Subcutaneous abdominal adipose tissue (tissue), 5 donors: ENCODE measurements at regions not wholly inside any gene's neighbourhood (a gene's known extent, or its start where the extent isn't known, plus 50 kb on each side); places are given as distances from the start of the nearest gene placed in this dataset.

Experiments used
- H3K27ac ChIP-seq: one replicate; pipeline ENCODE4 v1.7.0; 2013; ENCODE audit warnings: low read depth, mild to moderate bottlenecking, inconsistent platforms, low read length, moderate library complexity
- H3K27me3 ChIP-seq, 5 donors: one replicate each; pipeline ENCODE4 v1.7.0; 2013; ENCODE audit warnings: low read length in 5 of 5, inconsistent platforms in 1 of 5; ENCODE audit not compliant: control insufficient read depth in 5 of 5, insufficient read depth in 4 of 5
- H3K36me3 ChIP-seq, 5 donors: one replicate each; pipeline ENCODE4 v1.7.0; 2013; ENCODE audit warnings: low read length in 5 of 5; ENCODE audit not compliant: control insufficient read depth in 5 of 5, insufficient read depth in 5 of 5
- H3K4me1 ChIP-seq, 5 donors: one replicate each; pipeline ENCODE4 v1.7.0; 2013; ENCODE audit warnings: low read length in 5 of 5, mild to moderate bottlenecking in 3 of 5, moderate library complexity in 1 of 5; ENCODE audit not compliant: control insufficient read depth in 5 of 5, insufficient read depth in 5 of 5
- H3K4me3 ChIP-seq, 5 donors: one replicate each; pipeline ENCODE4 v1.7.0; 2013; ENCODE audit warnings: low read length in 5 of 5, low read depth in 1 of 5
- H3K9ac ChIP-seq, 5 donors: one replicate each; pipeline ENCODE4 v1.7.0; 2013; ENCODE audit warnings: low read length in 5 of 5, mild to moderate bottlenecking in 4 of 5, moderate library complexity in 3 of 5
- H3K9me3 ChIP-seq, 5 donors: one replicate each; pipeline ENCODE4 v1.7.0; 2013; ENCODE audit warnings: low read length in 5 of 5; ENCODE audit not compliant: control insufficient read depth in 5 of 5
- donor health status: healthy.
- donor health status: healthy.
- donor health status: healthy.
- donor health status: healthy.
- donor health status: healthy.

GRCh38 chrX:45852884-45853283 is 652.2 kb upstream of the DIPK2B start:
- peaks cover 0 to 21% (median 15%) of the 10 kb centered on the region in 5 donors for H3K4me1 ChIP-seq
- no peak overlapping the region for H3K9ac ChIP-seq
- H3K27ac ChIP-seq: no peak overlapping the region
- H3K27me3 ChIP-seq: peaks cover 0 to 17% (median 7%) of the 10 kb centered on the region in 5 donors
- no peaks in the 10 kb centered on the region for H3K36me3 ChIP-seq
- no peak overlapping the region for H3K4me3 ChIP-seq
- H3K9me3 ChIP-seq: peaks cover 0 to 4% (median 0%) of the 10 kb centered on the region in 5 donors

GRCh38 chrX:45851434-45851991 is 650.8 kb upstream of the DIPK2B start:
- Histone ChIP-seq H3K27ac (no peak overlapping the region), H3K9ac (no peak overlapping the region), H3K27me3 (peaks cover 0 to 17% (median 7%) of the 10 kb centered on the region in 5 donors), H3K4me3 (peak overlapping the region in 4 of 5 donors; percentile 50 to 81 (median 74)), H3K36me3 (no peaks in the 10 kb centered on the region), H3K4me1 (peaks cover 0 to 21% (median 15%) of the 10 kb centered on the region in 5 donors), H3K9me3 (peaks cover 0 to 3% (median 0%) of the 10 kb centered on the region in 5 donors)

GRCh38 chrX:45850775-45851433 is 650.2 kb upstream of the DIPK2B start:
- Histone ChIP-seq H3K27ac (no peak overlapping the region), H3K27me3 (peaks cover 0 to 17% (median 7%) of the 10 kb centered on the region in 5 donors), H3K9ac (peak overlapping the region in 1 of 5 donors; percentile 58)

GRCh38 chrX:45850197-45850774 is 649.6 kb upstream of the DIPK2B start:
- Histone ChIP-seq H3K27ac (no peak overlapping the region), H3K4me1 (peaks cover 0 to 21% (median 15%) of the 10 kb centered on the region in 5 donors), H3K36me3 (no peaks in the 10 kb centered on the region), H3K9ac (peak overlapping the region in 1 of 5 donors; percentile 58), H3K9me3 (peaks cover 0 to 3% (median 0%) of the 10 kb centered on the region in 5 donors), H3K4me3 (peak overlapping the region; percentile 50 to 81 (median 73)), H3K27me3 (peaks cover 0 to 17% (median 7%) of the 10 kb centered on the region in 5 donors)

More at GRCh38 chrX:45850775-45851433, 650.2 kb upstream of the DIPK2B start:
- Histone ChIP-seq H3K36me3 (no peaks in the 10 kb centered on the region), H3K4me3 (peak overlapping the region; percentile 50 to 81 (median 73)), H3K4me1 (peaks cover 0 to 21% (median 15%) of the 10 kb centered on the region in 5 donors), H3K9me3 (peaks cover 0 to 3% (median 0%) of the 10 kb centered on the region in 5 donors)

GRCh38 chrX:45849261-45849862 is 648.7 kb upstream of the DIPK2B start:
- Histone ChIP-seq H3K36me3 (no peaks in the 10 kb centered on the region), H3K4me1 (peaks cover 0 to 21% (median 15%) of the 10 kb centered on the region in 5 donors), H3K9me3 (peaks cover 0 to 3% (median 0%) of the 10 kb centered on the region in 5 donors), H3K4me3 (peak overlapping the region in 3 of 5 donors; percentile 14 to 76 (median 33)), H3K27me3 (peaks cover 0 to 17% (median 7%) of the 10 kb centered on the region in 5 donors), H3K9ac (no peak overlapping the region), H3K27ac (no peak overlapping the region)

- Histone ChIP-seq H3K36me3 (no peaks in the 10 kb centered on the region), H3K4me3 (no peak overlapping the region), H3K9me3 (peaks cover 0 to 3% (median 0%) of the 10 kb centered on the region in 5 donors), H3K4me1 (peaks cover 0 to 21% (median 15%) of the 10 kb centered on the region in 5 donors), H3K9ac (no peak overlapping the region), H3K27me3 (peaks cover 0 to 17% (median 7%) of the 10 kb centered on the region in 5 donors), H3K27ac (no peak overlapping the region)
These were observed 647.3 kb upstream of the DIPK2B start for GRCh38 chrX:45847961-45848360.

- H3K27me3 ChIP-seq: peaks cover 0 to 14% (median 7%) of the 10 kb centered on the region in 5 donors
- no peak overlapping the region for H3K4me3 ChIP-seq
- no peak overlapping the region for H3K9ac ChIP-seq
- H3K36me3 ChIP-seq: no peaks in the 10 kb centered on the region
- peaks cover 0 to 3% (median 0%) of the 10 kb centered on the region in 5 donors for H3K9me3 ChIP-seq
- H3K27ac ChIP-seq: no peak overlapping the region
- H3K4me1 ChIP-seq: peaks cover 0 to 18% (median 13%) of the 10 kb centered on the region in 5 donors
These were observed 645.7 kb upstream of the DIPK2B start for GRCh38 chrX:45846328-45846727.

GRCh38 chrX:45845142-45845541 is 644.5 kb upstream of the DIPK2B start:
- peaks cover 0 to 8% (median 0%) of the 10 kb centered on the region in 5 donors for H3K27me3 ChIP-seq
- no peak overlapping the region for H3K9ac ChIP-seq
- peaks cover 0 to 3% (median 0%) of the 10 kb centered on the region in 5 donors for H3K9me3 ChIP-seq
- peaks cover 0 to 12% (median 5%) of the 10 kb centered on the region in 5 donors for H3K4me1 ChIP-seq
- no peak overlapping the region for H3K27ac ChIP-seq
- H3K36me3 ChIP-seq: no peaks in the 10 kb centered on the region
- H3K4me3 ChIP-seq: no peak overlapping the region

- Histone ChIP-seq H3K27ac (no peak overlapping the region), H3K4me1 (no peaks in the 10 kb centered on the region)
These were observed 642.8 kb upstream of the DIPK2B start for GRCh38 chrX:45843518-45843917.

More at GRCh38 chrX:45843518-45843917, 642.8 kb upstream of the DIPK2B start:
- Histone ChIP-seq H3K4me3 (no peak overlapping the region), H3K9me3 (peaks cover 0 to 3% (median 0%) of the 10 kb centered on the region in 5 donors), H3K36me3 (no peaks in the 10 kb centered on the region), H3K27me3 (peaks cover 0 to 3% (median 0%) of the 10 kb centered on the region in 5 donors), H3K9ac (no peak overlapping the region)
